ENCODE measurements at regions not wholly inside any gene's neighbourhood (a gene's known extent, or its start where the extent isn't known, plus 50 kb on each side); places are given as distances from the start of the nearest gene placed in this dataset.
"Not testable (repeated sequence)": the region's sequence is repeated elsewhere in the genome, so short reads cannot be mapped to it uniquely, and the experiment has no call there.

DNA sequence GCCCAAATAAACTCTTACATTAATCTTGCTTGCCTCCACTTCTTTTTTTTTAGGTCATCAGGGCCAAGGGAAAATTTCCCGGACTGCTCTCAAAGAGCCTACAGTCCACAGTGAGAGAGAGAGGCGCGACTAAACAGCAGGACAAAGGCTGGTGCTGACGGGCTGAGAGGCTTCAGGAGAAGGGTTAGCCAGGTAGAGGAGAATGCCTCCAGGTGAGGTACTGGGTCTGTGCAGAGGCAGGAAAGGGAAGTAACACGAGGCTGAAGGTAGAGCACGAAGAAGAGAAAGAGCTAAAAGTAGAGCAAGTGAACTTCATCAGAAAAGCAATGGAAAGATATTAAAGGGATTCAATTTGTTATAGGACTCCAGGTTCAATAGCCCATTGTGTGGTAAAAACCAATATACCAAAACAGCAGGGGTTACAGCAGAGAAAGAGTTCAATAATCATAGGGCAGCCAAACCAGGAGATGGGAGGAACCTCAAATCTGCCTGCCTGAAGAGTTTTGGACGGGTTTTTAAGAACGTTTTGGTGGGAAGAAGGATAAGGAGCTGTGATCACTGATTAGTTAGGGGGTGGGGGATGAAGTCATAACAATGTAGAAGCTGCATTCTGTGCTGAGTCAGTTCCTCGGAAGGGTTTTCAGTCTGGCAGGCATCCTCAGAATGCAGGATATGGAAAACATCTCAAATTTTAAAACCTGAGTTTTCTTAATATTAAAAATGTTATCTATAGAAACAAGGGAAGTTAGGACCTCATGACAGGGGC is 171.5 kb downstream of the AKR1D1 start:
- Histone ChIP-seq H3K9me3 (ENCODE audit: insufficient read depth, low read depth, low read length) (no peaks in the 10 kb centered on the region), H4K20me1 (ENCODE audit: insufficient read depth, low read length) (no peaks in the 10 kb centered on the region), H3K4me2 (ENCODE audit: low read length) (peak overlapping the region; percentile 22), H3K36me3 (ENCODE audit: insufficient read depth, low read length) (no peaks in the 10 kb centered on the region), H2AFZ (ENCODE audit: low read depth, low read length) (peak overlapping the region; percentile 7), H3K4me3 (ENCODE audit: insufficient read depth, low read depth, low read length) (no peak overlapping the region), H3K4me1 (ENCODE audit: insufficient read depth, low read length) (peaks cover 20% of the 10 kb centered on the region), H3K9ac (ENCODE audit: low read length) (peak overlapping the region; percentile 6), H3K79me2 (ENCODE audit: insufficient read depth, low read length) (no peaks in the 10 kb centered on the region), H3K27me3 (ENCODE audit: insufficient read depth, low read length) (no peaks in the 10 kb centered on the region), H3K27ac (ENCODE audit: low read depth, low read length) (peak overlapping the region; percentile 49)
- FAIRE-seq, result no peak
- Mint-ChIP-seq H3K9me3 (ENCODE audit: unreplicated experiment) (peaks cover 3% of the 10 kb centered on the region), H3K27ac (ENCODE audit: unreplicated experiment) (peak overlapping the region; percentile 99), H3K36me3 (ENCODE audit: low read depth, unreplicated experiment) (no peaks in the 10 kb centered on the region), H3K27me3 (ENCODE audit: low read depth, unreplicated experiment) (no peaks in the 10 kb centered on the region), H3K4me1 (ENCODE audit: low read depth, unreplicated experiment) (peaks cover 51% of the 10 kb centered on the region), H3K4me3 (ENCODE audit: unreplicated experiment) (peak overlapping the region; percentile 18)
- peak; percentile 75 for DNase-seq (ENCODE audit: low read depth)
- no peak for TF ChIP-seq EZH2 (IDR thresholded peaks at IDR 0.05; ENCODE audit: insufficient read depth, low read length)
- TF ChIP-seq, protein P1, sequence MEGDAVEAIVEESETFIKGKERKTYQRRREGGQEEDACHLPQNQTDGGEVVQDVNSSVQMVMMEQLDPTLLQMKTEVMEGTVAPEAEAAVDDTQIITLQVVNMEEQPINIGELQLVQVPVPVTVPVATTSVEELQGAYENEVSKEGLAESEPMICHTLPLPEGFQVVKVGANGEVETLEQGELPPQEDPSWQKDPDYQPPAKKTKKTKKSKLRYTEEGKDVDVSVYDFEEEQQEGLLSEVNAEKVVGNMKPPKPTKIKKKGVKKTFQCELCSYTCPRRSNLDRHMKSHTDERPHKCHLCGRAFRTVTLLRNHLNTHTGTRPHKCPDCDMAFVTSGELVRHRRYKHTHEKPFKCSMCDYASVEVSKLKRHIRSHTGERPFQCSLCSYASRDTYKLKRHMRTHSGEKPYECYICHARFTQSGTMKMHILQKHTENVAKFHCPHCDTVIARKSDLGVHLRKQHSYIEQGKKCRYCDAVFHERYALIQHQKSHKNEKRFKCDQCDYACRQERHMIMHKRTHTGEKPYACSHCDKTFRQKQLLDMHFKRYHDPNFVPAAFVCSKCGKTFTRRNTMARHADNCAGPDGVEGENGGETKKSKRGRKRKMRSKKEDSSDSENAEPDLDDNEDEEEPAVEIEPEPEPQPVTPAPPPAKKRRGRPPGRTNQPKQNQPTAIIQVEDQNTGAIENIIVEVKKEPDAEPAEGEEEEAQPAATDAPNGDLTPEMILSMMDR (IDR thresholded peaks at IDR 0.05; ENCODE audit: insufficient read depth, low read depth, low read length), result no peak

DNA sequence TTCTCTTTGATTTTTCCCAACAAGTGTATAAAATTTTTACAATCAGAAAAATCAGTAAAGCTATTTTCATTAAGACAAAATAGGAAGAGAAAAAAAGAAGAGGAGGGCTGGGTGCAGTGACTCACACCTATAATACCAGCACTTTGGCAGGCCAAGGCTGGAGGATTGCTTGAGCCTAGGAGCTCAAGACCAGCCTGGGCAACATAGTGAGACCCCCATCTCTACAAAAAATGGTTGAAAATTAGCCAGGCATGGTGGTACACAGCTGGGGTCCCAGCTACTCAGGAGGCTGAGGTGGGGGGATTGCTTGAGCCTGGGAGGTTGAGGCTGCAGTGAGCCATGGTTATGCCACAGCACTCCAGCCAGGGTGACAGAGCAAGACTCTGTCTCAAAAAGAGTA is 172.3 kb downstream of the AKR1D1 start:
- Histone ChIP-seq H2AFZ (ENCODE audit: low read depth, low read length) (no peak overlapping the region), H3K27ac (ENCODE audit: low read depth, low read length) (peak overlapping the region; percentile 49), H3K27me3 (ENCODE audit: insufficient read depth, low read length) (no peaks in the 10 kb centered on the region), H3K9me3 (ENCODE audit: insufficient read depth, low read depth, low read length) (no peaks in the 10 kb centered on the region), H3K4me2 (ENCODE audit: low read length) (no peak overlapping the region), H3K9ac (ENCODE audit: low read length) (no peak overlapping the region), H3K36me3 (ENCODE audit: insufficient read depth, low read length) (no peaks in the 10 kb centered on the region), H3K79me2 (ENCODE audit: insufficient read depth, low read length) (no peaks in the 10 kb centered on the region), H4K20me1 (ENCODE audit: insufficient read depth, low read length) (no peaks in the 10 kb centered on the region), H3K4me1 (ENCODE audit: insufficient read depth, low read length) (peaks cover 16% of the 10 kb centered on the region), H3K4me3 (ENCODE audit: insufficient read depth, low read depth, low read length) (no peak overlapping the region)
- H3K27me3 Mint-ChIP-seq (ENCODE audit: low read depth, unreplicated experiment), result no peaks in the 10 kb centered on the region
- H3K4me3 Mint-ChIP-seq (ENCODE audit: unreplicated experiment), result no peak overlapping the region
- H3K9me3 Mint-ChIP-seq (ENCODE audit: unreplicated experiment), result peaks cover 7% of the 10 kb centered on the region
- no peak for FAIRE-seq
- peak; percentile 21 for DNase-seq (ENCODE audit: low read depth)
- TF ChIP-seq, protein P1 (IDR thresholded peaks at IDR 0.05; ENCODE audit: insufficient read depth, low read depth, low read length), result no peak
- TF ChIP-seq EZH2 (IDR thresholded peaks at IDR 0.05; ENCODE audit: insufficient read depth, low read length), result no peak
- peaks cover 46% of the 10 kb centered on the region for H3K4me1 Mint-ChIP-seq (ENCODE audit: low read depth, unreplicated experiment)
- peak overlapping the region; percentile 99 for H3K27ac Mint-ChIP-seq (ENCODE audit: unreplicated experiment)
- H3K36me3 Mint-ChIP-seq (ENCODE audit: low read depth, unreplicated experiment), result peaks cover 2% of the 10 kb centered on the region

DNA sequence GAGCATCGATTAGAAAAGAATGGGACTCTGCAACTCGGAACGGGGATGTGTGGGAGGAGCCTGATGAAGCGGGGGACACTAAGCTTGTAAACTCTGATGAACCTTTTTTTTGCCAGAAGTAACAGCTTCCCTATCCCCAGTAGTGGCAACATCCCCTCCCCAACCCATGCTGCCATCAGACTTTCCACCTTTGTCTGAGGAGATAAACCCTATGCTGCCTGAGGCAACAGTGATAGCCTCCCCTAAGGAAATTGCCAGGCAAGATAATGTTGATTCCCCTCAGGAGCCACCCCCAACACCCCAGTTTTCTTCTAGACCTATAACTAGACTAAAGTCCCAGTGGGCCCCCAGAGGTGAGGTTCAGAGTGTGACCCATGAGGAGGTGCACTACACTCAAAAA is 173.7 kb downstream of the AKR1D1 start:
- no peak for FAIRE-seq
- Mint-ChIP-seq H3K9me3 (ENCODE audit: unreplicated experiment) (peaks cover 7% of the 10 kb centered on the region), H3K4me1 (ENCODE audit: low read depth, unreplicated experiment) (peaks cover 37% of the 10 kb centered on the region), H3K27me3 (ENCODE audit: low read depth, unreplicated experiment) (no peaks in the 10 kb centered on the region), H3K4me3 (ENCODE audit: unreplicated experiment) (no peak overlapping the region), H3K27ac (ENCODE audit: unreplicated experiment) (no peak overlapping the region), H3K36me3 (ENCODE audit: low read depth, unreplicated experiment) (peaks cover 2% of the 10 kb centered on the region)
- no peaks in the 10 kb centered on the region for H3K79me2 ChIP-seq (ENCODE audit: insufficient read depth, low read length)
- no peak overlapping the region for H3K4me3 ChIP-seq (ENCODE audit: insufficient read depth, low read depth, low read length)
- no peak overlapping the region for H3K27ac ChIP-seq (ENCODE audit: low read depth, low read length)
- TF ChIP-seq, protein P1 (IDR thresholded peaks at IDR 0.05; ENCODE audit: insufficient read depth, low read depth, low read length), result no peak
- no peak for TF ChIP-seq EZH2 (IDR thresholded peaks at IDR 0.05; ENCODE audit: insufficient read depth, low read length)
- no peak overlapping the region for H2AFZ ChIP-seq (ENCODE audit: low read depth, low read length)
- no peaks in the 10 kb centered on the region for H3K36me3 ChIP-seq (ENCODE audit: insufficient read depth, low read length)
- H4K20me1 ChIP-seq (ENCODE audit: insufficient read depth, low read length), result no peaks in the 10 kb centered on the region
- H3K4me1 ChIP-seq (ENCODE audit: insufficient read depth, low read length), result peaks cover 16% of the 10 kb centered on the region
- no peak overlapping the region for H3K4me2 ChIP-seq (ENCODE audit: low read length)
- H3K9me3 ChIP-seq (ENCODE audit: insufficient read depth, low read depth, low read length), result no peaks in the 10 kb centered on the region
- no peak overlapping the region for H3K9ac ChIP-seq (ENCODE audit: low read length)
- no peak for DNase-seq (ENCODE audit: low read depth)
- no peaks in the 10 kb centered on the region for H3K27me3 ChIP-seq (ENCODE audit: insufficient read depth, low read length)

DNA sequence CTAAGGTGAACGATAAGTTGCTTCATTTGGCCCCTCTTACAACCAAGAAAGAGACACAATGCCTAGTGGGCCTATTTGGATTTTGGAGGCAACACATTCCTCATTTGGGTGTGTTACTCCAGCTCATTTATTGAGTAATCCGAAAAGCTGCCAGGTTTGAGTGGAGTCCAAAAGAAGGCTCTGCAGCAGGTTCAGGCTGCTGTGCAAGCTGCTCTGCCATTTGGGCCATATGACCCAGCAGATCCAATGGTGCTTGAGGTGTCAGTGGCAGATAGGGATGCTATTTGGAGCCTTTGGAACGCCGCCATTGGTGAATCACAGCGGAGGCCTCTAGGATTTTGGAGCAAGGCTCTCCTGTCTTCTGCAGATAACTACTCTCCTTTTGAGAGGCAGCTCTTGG is 176.4 kb downstream of the AKR1D1 start:
- H4K20me1 ChIP-seq (ENCODE audit: insufficient read depth, low read length); FAIRE-seq; H3K4me3 ChIP-seq (ENCODE audit: insufficient read depth, low read depth, low read length); H3K4me3 Mint-ChIP-seq (ENCODE audit: unreplicated experiment); H3K27me3 Mint-ChIP-seq (ENCODE audit: low read depth, unreplicated experiment); H3K36me3 ChIP-seq (ENCODE audit: insufficient read depth, low read length); H3K27ac ChIP-seq (ENCODE audit: low read depth, low read length); H3K36me3 Mint-ChIP-seq (ENCODE audit: low read depth, unreplicated experiment); H3K9ac ChIP-seq (ENCODE audit: low read length); H3K27ac Mint-ChIP-seq (ENCODE audit: unreplicated experiment); H3K9me3 Mint-ChIP-seq (ENCODE audit: unreplicated experiment); H2AFZ ChIP-seq (ENCODE audit: low read depth, low read length); H3K4me2 ChIP-seq (ENCODE audit: low read length); H3K4me1 ChIP-seq (ENCODE audit: insufficient read depth, low read length); H3K79me2 ChIP-seq (ENCODE audit: insufficient read depth, low read length); H3K27me3 ChIP-seq (ENCODE audit: insufficient read depth, low read length); H3K9me3 ChIP-seq (ENCODE audit: insufficient read depth, low read depth, low read length); DNase-seq (ENCODE audit: low read depth): not testable (repeated sequence)
- H3K4me1 Mint-ChIP-seq (ENCODE audit: low read depth, unreplicated experiment), result peaks cover 15% of the 10 kb centered on the region

Data from astrocyte (in vitro differentiated cells and primary cell).